ENCODE measurements at regions not wholly inside any gene's neighbourhood (a gene's known extent, or its start where the extent isn't known, plus 50 kb on each side); places are given as distances from the start of the nearest gene placed in this dataset.

GRCh38 chrX:3250966-3251365, 95.5 kb downstream of the MXRA5 start:
- TF ChIP-seq CTCF (optimal IDR thresholded peaks at IDR 0.05 in 1 of 3, IDR thresholded peaks at IDR 0.05 in 1 of 3, conservative IDR thresholded peaks at IDR 0.05 in 1 of 3; ENCODE audit: extremely low read depth in 1 of 3, insufficient read depth in 2 of 3, low read length in 3 of 3) (no peak), EZH2 (IDR thresholded peaks at IDR 0.05; ENCODE audit: low read length) (no peak)
